ENCODE measurements at regions not wholly inside any gene's neighbourhood (a gene's known extent, or its start where the extent isn't known, plus 50 kb on each side); places are given as distances from the start of the nearest gene placed in this dataset.

DNA sequence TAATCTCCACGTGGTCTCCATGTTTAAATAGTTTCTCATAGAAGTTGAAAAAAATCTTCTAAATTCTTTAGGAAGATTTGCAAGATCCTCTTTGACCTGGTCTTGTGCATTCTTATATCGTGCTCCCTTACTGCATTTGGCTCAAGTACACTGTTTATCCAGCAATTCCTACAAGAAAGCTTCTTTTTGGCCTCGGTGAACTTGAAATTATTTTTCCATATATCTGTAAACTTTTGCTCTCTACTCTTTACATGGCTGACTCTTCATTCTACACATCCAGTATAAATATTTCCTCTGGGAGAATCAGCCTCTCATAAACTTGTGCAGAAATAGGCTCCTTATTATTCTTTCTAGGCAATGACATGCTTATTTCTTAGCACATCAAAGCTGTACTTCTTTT, 1457.9 kb upstream of the PRR20A start:
- CTCF ChIA-PET = interaction anchor here (0.6 kb wide), 1 partner anchor 12 kb away, joined by 3 read pairs; no protein-coding TSS in a partner anchor
- POLR2A ChIA-PET = no interaction called here

- ChIA-PET CTCF (no interaction called here), POLR2A (no interaction called here)
These were observed 1435.2 kb upstream of the PRR20A start for GRCh38 chr13:55705526-55705925.

DNA sequence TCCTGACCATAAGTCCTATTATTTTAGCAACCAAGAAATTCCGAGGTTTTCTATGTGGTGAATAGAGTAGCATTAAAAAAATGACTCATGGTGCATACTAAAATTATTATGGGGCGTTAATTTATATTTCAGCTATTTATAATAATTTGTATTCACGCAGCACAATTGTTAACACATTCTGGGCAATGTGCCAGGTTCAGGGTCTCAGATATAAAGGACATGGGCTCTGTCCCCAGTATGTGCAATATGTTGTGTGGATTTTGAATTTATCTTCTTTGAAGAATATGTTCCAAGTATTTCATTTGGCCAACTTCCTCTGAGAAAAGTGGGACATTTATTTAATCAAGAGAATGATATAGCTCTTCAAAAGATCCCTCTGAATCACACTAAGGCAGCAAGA, 1434.7 kb upstream of the PRR20A start:
- ChIA-PET POLR2A (no interaction called here), CTCF (no interaction called here)

GRCh38 chr13:55714120-55714519, 1426.6 kb upstream of the PRR20A start:
- ChIA-PET CTCF (no interaction called here), POLR2A (no interaction called here)

- CTCF ChIA-PET = no interaction called here
- POLR2A ChIA-PET = no interaction called here
These were observed 1413.0 kb upstream of the PRR20A start for GRCh38 chr13:55727683-55728082.

- CTCF ChIA-PET = no interaction called here
- POLR2A ChIA-PET = no interaction called here
These were observed 1412.5 kb upstream of the PRR20A start for GRCh38 chr13:55728247-55728646.

- ChIA-PET CTCF (no interaction called here), POLR2A (no interaction called here)
These were observed 1394.9 kb upstream of the PRR20A start for GRCh38 chr13:55745828-55746227.

DNA sequence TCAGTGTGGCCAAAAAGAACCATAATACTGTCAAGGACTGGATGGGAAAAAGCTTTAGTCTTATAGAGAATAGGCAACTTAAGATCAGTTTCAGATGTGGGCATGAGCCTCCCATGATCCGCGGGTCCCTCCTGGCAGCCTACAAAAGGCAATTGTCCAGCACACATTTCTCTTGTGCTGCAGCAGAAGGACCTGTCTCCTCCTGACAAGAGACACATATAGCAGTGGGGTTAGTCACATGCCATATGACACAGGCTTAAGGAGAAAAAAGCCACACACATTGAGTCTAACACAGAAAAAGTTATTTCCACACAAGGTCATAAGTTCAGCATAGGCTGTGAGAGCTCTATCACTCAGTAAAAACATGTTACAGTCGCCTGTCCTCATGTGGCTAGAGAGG, 1378.7 kb upstream of the PRR20A start:
- ChIA-PET POLR2A (no interaction called here), CTCF (no interaction called here)

GRCh38 chr13:55777612-55778011, 1363.1 kb upstream of the PRR20A start:
- ChIA-PET CTCF (no interaction called here), POLR2A (no interaction called here)

DNA sequence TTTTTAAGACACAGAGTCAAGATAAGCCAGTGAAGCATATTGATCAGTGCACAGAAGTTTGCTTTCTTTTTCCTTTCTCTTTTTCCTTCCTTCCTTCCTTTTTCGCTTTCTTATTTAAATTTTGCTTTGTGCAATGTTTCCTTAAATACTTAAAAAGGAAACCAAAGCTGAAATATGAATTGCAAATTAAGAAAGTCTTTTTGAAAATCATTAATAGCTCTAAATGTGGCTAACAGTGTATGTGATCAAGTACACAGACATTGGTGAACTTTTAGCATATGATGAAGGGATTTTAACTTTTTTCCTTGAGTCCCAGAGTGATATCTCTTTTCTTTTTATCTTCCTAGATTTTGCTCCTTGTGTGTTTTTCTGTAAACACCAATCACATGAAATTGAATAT, 1356.9 kb upstream of the PRR20A start:
- POLR2A ChIA-PET = no interaction called here

DNA sequence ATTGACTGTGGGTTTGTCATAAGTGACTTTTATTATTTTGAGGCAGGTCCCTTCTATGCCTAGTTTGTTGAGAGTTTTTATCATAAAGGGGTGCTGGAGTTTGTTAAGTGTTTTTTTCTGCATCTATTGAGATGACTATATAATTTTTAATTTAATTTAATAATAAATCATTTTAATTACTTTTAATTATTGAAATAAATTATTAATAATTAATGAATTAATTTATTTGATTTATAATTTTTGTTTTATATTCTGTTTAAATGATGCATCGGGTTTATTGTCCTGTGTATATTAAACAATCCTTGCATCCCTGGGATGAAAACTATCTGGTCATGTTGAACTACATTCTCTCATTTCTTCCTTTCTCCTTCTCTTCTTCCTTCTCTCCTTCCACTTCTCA, 1352.2 kb upstream of the PRR20A start:
- POLR2A ChIA-PET = no interaction called here

More for the DNA sequence above, 1356.9 kb upstream of the PRR20A start:
- CTCF ChIA-PET = no interaction called here

GRCh38 chr13:55792544-55793193, 1348.0 kb upstream of the PRR20A start:
- ChIA-PET CTCF (no interaction called here), POLR2A (no interaction called here)

More for the DNA sequence above, 1352.2 kb upstream of the PRR20A start:
- CTCF ChIA-PET = no interaction called here

DNA sequence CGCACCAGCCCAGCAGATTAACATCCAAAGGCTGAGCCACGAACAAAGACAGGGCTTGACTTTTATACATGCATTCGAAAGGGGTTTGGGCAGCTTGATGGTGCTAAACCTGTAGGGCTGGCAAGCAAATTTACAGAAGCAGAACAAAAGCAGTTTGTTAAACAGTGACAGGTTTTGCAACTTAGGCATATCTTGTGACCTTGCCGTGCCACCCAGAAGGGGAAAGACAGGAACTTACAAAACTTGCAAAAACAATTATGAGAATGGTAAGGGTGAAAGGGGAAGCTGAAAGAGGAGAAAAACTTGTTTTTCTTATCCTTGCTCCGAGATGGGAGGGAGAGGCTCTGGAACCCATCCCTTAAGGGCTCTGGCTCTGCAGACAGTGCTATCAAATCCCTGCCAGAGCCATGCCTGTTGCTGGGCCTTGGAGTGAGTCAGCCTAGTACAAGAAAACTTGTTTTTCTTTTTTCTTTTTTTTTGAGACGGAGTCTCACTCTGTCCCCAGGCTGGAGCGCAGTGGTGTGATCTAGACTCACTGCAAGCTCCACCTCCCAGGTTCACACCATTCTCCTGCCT, 1325.2 kb upstream of the PRR20A start:
- ChIA-PET POLR2A (no interaction called here), CTCF (no interaction called here)

- POLR2A ChIA-PET = no interaction called here
These were observed 1323.6 kb upstream of the PRR20A start for GRCh38 chr13:55816976-55817601.

GRCh38 chr13:55820817-55821216, 1319.9 kb upstream of the PRR20A start:
- ChIA-PET POLR2A (no interaction called here), CTCF (no interaction called here)

More at GRCh38 chr13:55816976-55817601, 1323.6 kb upstream of the PRR20A start:
- CTCF ChIA-PET = no interaction called here

DNA sequence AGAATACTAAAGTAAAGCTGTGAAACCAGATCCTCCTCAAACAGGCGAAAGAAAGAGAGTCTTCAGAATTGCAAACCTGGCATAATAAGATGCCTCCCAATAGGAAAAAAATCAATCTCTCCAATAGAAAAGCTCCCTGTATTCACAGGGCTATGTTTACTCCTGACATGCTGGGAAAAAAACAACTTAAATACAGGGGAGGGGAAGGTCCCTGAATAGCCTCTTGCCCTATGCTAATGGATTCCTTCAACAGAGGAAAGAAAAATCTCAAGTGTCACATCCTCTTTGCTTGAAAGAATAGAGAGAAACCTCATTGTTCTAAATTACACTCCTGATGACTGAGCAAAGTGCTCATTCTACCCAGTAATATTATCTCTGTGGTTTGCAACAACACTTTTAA, 1271.1 kb upstream of the PRR20A start:
- POLR2A ChIA-PET = no interaction called here
- CTCF ChIA-PET = no interaction called here

DNA sequence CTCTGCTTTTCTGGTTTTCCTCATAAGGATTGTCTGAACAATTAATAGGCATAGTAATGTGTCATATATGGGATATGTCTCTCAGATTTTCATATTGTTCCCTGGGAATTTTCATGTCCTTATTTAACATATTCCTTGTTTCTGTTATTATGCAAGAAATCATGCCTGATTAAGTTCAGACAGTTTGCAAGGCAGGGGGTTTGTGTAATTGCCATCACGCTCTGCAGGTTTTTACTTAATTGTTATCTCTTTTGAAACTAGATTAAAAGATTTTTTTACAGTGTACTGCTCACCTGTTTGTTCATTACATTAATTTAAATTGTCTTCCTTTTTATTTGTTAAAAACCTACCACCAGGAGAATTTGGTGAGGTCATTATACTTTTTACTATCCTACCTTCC, 1253.2 kb upstream of the PRR20A start:
- ChIA-PET POLR2A (no interaction called here), CTCF (no interaction called here)

- POLR2A ChIA-PET = no interaction called here
- CTCF ChIA-PET = no interaction called here
These were observed 1247.2 kb upstream of the PRR20A start for GRCh38 chr13:55893540-55893939.

DNA sequence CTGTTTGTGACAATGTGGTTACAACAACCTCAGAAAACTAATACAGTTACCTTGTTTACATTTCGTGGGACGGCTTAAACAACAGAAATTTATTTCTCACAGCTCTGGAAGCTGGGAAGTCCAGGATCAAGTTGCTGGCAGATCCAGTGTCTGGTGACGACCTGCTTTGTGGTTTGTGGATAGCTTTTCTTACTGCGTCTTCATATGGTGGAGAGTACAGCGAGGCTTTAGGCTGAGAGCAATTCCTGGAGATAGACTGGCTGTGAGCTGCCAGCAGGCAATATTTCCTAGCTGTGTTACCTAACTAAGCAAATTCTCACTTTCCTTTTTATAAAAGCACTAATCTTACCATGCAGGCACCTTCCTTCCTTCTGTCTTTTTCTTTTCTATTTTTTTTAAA, 1203.5 kb upstream of the PRR20A start:
- ChIA-PET CTCF (no interaction called here), POLR2A (no interaction called here)

- ChIA-PET POLR2A (no interaction called here), CTCF (no interaction called here)
These were observed 1192.5 kb upstream of the PRR20A start for GRCh38 chr13:55948175-55948574.

DNA sequence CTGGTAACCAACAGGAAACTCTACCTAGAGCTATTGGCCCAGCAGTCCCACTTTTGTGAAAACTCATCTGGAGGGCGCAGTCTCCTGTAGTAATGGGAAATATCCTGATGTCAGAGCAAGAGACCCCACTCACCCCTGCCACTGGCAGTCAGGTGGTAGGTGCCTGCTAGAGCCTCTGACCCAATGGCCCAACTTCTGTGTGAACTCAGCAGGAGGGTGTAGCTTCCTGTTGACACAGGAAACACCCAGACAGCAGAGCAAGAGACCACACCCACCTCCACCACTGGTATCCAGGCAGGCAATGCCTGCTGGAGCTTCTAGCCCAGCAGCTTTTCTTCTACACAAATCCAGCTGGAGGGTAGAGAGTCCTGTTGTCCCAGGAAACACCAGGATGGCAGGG, 1176.8 kb upstream of the PRR20A start:
- POLR2A ChIA-PET = no interaction called here

GRCh38 chr13:55967055-55967454, 1173.7 kb upstream of the PRR20A start:
- POLR2A ChIA-PET = no interaction called here
- CTCF ChIA-PET = no interaction called here

More for the DNA sequence above, 1176.8 kb upstream of the PRR20A start:
- CTCF ChIA-PET = no interaction called here
